Hypothalamus (tissue), 51 donors: ENCODE measurements at regions not wholly inside any gene's neighbourhood (a gene's known extent, or its start where the extent isn't known, plus 50 kb on each side); places are given as distances from the start of the nearest gene placed in this dataset.

Experiments used
- DNase-seq, 51 donors: peaks; one replicate each; lab custom pipeline; 2025; lab: John Stamatoyannopoulos, UW

- DNase-seq: no peak
These were observed 216.8 kb upstream of the IER5L start for GRCh38 chr9:129394886-129395279.

GRCh38 chr9:129394061-129394885, 216.2 kb upstream of the IER5L start:
- DNase-seq: peak in 25 of 51 donors; percentile 21 to 75 (median 43)

DNA sequence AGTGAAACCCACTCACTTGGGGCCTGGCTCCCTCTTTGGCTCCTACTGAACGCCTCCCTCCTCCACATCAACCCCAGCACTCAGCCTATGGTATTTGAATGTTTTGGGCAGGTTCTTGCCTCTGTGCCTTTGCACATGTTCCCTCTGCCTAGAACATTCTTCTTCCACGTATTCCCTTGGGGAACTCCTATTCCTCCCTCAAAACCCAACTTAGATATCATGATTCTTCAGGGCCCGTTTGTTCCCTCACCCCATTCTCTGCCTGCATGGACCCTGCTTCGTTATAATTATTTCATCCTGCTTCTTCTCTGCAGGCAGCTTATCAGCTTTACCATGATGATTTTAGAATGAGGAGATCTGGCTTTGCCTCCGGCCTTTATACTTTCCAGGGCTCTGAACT, 215.0 kb upstream of the IER5L start:
- DNase-seq: no peak

GRCh38 chr9:129392093-129392541, 214.1 kb upstream of the IER5L start:
- DNase-seq: no peak

GRCh38 chr9:129391221-129391661, 213.2 kb upstream of the IER5L start:
- DNase-seq: no peak

DNA sequence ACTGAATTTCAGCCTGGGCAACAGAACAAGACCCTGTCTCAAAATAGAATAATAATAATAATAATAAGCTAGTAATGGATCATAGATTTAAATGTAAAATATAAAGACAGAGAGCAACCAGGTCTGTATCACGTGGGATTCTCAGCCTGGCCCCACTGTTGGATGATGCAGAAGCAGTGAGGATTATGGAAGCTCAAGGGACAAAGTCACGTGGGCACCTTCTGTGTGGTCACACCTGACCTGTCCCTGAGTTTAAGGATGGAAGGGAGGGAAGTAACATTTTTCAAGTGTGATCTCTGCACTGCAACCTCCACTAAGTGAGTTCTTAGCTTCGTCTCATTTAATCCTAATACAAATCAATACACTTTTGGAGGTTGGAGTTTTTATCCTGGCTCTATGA, 212.5 kb upstream of the IER5L start:
- no peak for DNase-seq

DNA sequence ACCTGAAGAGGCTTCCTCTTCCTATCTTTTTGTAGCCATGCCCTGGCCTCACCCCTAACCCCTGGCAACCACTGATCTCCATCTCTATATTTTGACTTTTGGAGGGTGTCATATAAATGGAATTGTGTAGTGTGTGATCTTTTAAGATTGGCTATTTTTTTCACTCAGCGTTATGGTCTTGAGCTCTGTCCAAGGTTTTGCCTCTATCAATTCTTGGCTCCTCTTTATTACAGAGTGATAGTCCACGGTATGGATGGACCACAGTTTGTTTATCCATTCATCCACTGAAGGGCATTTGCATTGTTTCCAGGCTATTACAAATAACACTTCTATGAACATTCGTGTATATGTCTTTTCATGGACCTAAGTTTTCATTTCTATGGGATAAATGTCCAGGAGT, 209.8 kb upstream of the IER5L start:
- DNase-seq: no peak

DNA sequence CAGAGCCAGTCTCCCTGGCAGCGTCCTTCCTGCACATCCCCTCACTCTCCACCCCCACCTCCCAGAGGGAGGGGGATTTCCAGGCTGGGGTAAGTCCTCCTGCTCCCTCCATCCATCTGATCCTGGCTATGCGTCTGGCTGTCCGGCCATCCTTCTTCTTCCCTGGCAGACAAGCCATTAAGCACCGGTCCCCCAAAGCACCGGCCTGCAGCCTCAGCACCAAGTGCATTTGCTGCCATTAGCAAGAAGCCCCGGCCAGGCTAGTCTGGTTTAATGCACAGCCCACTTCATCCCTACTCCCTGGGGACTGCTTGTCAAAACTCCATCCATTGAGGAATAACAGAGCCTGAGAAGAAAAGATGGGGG, 208.7 kb upstream of the IER5L start:
- no peak for DNase-seq

DNA sequence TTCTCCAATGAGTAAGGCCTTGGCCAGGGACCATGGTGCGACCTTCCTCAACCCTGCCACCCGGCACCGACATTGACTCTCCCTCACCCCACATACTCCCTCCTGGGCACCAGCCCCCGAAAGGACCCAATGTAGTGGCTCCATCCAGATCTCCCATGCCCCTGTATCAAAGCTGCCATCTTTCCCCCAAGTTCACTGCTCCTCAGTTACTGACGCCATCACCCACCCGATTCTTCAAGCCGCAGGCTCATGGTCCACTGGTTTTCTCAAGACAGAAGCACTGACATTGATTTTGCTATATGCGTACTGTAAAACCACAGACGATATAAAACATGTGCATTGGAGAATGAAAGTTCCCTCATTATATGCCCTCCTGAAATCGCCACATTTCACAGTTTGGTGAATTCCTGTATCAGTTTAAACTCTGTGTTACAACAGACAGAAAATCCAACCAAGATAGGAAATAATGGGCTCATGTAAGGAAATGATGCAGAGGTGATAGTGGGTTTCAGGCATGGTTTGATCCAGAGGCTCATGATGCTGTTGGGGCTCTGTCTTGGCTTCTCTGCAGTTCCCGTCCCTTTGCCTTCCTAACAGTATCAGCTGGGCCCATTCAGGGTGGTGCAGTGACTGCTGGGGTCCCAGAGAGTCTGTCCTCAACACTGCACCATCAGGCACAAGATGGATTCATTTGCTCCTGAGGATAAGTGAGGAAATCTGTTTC, 207.3 kb upstream of the IER5L start:
- DNase-seq: no peak

GRCh38 chr9:129384491-129385210, 206.6 kb upstream of the IER5L start:
- DNase-seq: no peak

DNA sequence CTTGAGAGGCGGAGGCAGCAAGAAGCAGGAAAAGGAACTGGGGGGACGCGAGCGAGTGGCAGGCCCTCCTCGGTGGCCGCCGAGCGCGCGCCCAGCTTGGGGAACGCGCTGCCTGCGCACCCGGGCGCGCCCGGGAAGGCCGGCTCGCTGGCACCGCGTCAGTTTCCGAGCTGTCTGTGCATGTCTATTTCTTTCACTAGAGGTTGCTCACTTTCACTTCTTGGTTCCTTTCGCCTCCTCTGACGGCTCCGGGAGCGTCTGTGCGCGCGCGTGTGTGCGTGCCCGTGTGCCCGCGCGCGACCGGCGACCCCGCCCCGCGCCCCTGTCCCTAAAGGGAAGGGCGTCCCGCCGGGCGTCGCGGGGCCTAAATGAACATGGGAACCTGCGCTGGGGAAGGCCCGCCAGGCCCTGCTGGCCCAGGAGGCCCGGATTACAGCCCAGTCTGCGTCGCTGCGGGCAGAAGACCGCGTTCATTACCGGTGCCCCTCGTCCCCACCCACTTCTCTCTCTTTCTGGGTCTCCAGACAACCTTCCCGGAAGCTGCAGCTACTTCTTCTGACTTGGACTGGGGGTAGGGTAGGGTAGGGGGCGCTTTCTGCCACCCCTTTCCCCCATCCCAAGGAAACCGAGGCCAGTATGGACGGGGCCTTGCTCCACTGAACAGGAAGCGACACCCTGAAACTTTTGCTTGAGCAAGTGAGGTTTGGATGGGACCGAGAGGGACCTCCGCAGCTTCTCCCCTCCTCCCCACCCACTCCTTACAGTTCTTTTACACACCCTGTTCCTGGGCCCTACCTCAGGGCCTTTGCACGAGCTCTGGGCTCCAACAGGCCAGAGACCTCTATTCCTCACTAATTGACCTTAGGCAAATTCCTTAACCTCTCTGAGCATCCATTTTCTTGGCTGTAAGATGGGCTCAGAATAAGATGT, 205.8 kb upstream of the IER5L start:
- peak in 35 of 51 donors; percentile 17 to 77 (median 60) for DNase-seq

DNA sequence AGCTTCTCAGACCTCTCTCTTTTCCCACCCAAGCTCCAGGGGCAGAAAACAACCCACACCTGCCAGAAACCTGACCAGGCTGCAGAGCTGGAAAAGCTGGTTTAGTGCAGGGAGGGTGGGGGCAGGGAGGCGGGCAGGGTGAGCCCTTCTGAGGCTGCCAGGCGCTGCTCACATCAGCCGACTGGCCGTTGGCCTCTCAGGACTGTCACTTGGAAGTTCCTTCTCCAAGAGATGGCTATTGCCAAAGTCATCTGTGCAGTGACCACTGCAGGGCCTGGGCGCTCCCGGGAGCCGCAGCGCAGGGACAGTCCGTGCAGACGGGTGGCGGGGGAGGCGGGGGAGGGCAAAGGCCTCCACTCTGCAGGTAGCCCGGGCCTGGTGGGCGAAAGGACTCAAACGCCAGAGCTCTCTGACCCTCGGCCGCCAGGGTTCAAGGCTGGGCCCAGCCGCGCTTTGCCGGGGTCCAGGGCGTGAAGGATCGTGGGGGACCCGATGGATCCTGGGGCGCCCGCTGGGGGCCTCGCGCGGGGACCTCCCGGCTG, 205.0 kb upstream of the IER5L start:
- peak in 18 of 51 donors; percentile 20 to 64 (median 40) for DNase-seq

GRCh38 chr9:129382281-129383018, 204.4 kb upstream of the IER5L start:
- DNase-seq: no peak

GRCh38 chr9:129381481-129381957, 203.5 kb upstream of the IER5L start:
- DNase-seq: no peak

DNA sequence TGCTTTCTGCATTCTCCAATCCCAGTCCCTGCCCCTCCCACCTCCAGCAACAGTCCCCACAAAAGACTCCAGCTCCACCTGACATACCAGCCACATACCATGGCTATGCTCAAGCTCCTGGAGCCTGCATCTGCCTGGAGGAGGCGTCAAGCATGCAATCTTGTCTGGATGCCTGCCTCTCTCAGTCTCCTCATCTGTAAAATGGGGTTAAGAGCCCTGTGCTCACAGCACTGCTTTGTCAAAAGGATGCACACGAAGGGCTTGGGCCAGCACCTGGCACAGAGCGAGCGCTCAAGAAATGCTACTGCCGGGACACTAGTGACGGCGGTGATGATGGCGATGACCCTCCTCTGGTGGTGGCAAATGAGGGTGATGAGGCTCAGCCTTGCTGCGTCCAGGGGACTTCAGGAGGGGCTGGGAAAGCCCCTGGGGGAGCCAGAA, 202.9 kb upstream of the IER5L start:
- no peak for DNase-seq

DNA sequence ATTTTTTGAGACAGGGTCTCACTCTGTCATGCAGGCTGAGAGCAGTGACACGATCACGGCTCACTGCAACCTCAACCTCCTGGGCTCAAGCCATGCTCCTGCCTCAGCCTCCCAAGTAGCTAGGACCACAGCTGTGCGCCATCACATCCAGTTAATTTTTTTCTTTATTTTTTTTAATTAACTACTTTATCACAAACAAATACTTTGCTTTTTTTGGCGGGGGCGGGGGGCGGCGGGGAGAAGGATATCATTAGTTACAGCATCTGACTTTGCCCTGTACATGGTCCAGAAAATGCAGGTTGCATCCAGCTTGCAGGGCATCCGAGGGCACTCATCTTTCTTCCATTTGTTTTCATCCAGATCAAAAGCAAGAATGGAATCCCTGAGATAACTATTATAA, 201.8 kb upstream of the IER5L start:
- no peak for DNase-seq

- DNase-seq: no peak
These were observed 201.2 kb upstream of the IER5L start for GRCh38 chr9:129379181-129379836.

DNA sequence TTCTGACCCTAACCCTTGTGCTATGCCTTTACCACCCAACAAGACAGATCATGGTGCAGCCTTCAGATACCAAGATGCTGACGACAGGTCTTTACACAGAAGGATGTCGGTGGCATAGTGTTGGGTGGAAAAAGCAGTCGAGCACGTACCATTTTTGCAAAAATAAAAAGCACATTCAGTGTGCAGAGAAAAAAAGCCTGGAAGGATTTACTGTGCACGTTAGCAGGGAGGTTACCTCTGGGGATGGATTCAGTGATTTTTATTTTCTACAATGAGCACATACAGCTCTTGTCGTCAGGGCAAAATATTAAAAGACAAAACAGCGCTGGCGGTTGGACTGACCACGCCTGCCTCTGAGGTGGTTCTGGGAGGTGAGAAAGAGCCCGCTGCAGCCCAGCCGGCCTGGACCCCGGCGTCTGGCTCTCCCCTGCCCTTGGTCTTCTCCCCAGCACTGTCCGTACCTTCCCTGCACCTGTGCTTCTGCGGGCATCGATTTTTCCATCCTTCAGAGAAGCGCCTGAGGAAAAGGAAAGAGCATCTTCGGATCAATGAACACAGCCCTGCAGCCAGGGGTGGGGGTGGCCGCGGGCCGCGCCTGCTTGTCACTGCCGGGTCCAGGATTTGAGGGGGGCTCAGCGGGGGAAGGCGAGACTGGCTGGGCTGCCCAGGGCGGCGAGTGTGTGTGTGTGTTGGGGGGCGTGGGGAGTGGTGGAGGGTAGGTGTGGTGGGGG, 200.0 kb upstream of the IER5L start:
- no peak for DNase-seq
